ENCODE measurements at regions not wholly inside any gene's neighbourhood (a gene's known extent, or its start where the extent isn't known, plus 50 kb on each side); places are given as distances from the start of the nearest gene placed in this dataset.

DNA sequence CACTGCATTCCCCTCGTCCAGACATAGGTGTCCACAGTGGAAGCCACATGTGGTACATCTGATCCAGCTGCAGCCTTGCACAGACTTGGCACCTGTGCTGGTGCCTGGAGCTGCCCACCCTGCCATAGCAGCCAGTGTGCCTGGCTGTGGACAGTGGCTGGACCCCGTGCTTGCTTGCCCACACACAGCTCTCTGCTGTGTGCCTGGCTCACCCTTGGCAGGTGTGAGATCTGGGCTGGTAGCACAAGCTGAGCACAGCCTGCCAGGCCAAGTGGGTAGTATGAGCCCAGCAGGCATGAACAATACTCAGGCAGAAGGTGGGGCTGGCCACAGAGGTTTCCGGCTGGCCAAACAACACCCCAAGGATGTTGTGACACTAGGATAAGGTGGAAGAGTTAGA lies 614.4 kb downstream of the BCKDHB start:
- no peaks in the 10 kb centered on the region for H3K9me3 ChIP-seq (ENCODE audit: severe bottlenecking)
- DNase-seq (ENCODE audit: low spot score) (no peak), ATAC-seq (ENCODE audit: low read depth) (no peak)
- H3K36me3 ChIP-seq (ENCODE audit: low read depth) = no peaks in the 10 kb centered on the region
- no peak overlapping the region for H3K4me3 ChIP-seq (ENCODE audit: severe bottlenecking)
- no peak for TF ChIP-seq CTCF (IDR thresholded peaks at IDR 0.05; ENCODE audit: poor library complexity, severe bottlenecking)
- H3K27ac ChIP-seq (ENCODE audit: poor library complexity, severe bottlenecking) = no peak overlapping the region
- no peaks in the 10 kb centered on the region for H3K4me1 ChIP-seq (ENCODE audit: insufficient read depth, poor library complexity, severe bottlenecking)
- no peaks in the 10 kb centered on the region for H3K27me3 ChIP-seq (ENCODE audit: insufficient read depth, poor library complexity, severe bottlenecking)

DNA sequence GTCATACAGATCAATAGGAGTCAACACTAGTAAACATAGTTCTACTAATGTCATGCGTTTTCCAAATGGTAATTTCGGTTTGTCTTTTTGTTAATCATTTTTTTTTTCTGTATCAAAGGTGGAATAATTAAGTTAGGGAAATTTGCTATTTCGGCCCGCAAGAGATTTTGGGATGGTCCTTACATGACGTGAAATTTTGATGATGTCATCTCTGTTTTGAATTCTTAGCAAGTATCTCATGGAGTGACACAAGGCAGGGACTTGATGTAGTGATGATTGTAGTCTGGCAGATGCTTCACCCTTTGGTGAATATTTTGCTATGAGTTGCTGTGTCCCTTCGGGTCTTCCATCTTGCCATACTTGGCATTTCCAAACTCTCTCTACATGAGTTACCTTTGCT lies 608.0 kb downstream of the BCKDHB start:
- no peak for TF ChIP-seq CTCF (IDR thresholded peaks at IDR 0.05; ENCODE audit: poor library complexity, severe bottlenecking)

GRCh38 chr6:80698459-80698858 lies 592.0 kb downstream of the BCKDHB start:
- no peak for TF ChIP-seq CTCF (IDR thresholded peaks at IDR 0.05; ENCODE audit: poor library complexity, severe bottlenecking)
- Histone ChIP-seq H3K9me3 (ENCODE audit: severe bottlenecking) (no peaks in the 10 kb centered on the region), H3K27ac (ENCODE audit: poor library complexity, severe bottlenecking) (no peak overlapping the region), H3K4me1 (ENCODE audit: insufficient read depth, poor library complexity, severe bottlenecking) (no peaks in the 10 kb centered on the region), H3K4me3 (ENCODE audit: severe bottlenecking) (no peak overlapping the region), H3K36me3 (ENCODE audit: low read depth) (no peaks in the 10 kb centered on the region), H3K27me3 (ENCODE audit: insufficient read depth, poor library complexity, severe bottlenecking) (no peaks in the 10 kb centered on the region)
- DNase-seq (ENCODE audit: low spot score) (no peak), ATAC-seq (ENCODE audit: low read depth) (no peak)

More for the DNA sequence above, 608.0 kb downstream of the BCKDHB start:
- no peaks in the 10 kb centered on the region for H3K4me1 ChIP-seq (ENCODE audit: insufficient read depth, poor library complexity, severe bottlenecking)
- no peak for DNase-seq (ENCODE audit: low spot score)
- H3K9me3 ChIP-seq (ENCODE audit: severe bottlenecking) = no peaks in the 10 kb centered on the region
- no peak for ATAC-seq (ENCODE audit: low read depth)
- no peak overlapping the region for H3K27ac ChIP-seq (ENCODE audit: poor library complexity, severe bottlenecking)
- H3K27me3 ChIP-seq (ENCODE audit: insufficient read depth, poor library complexity, severe bottlenecking) = no peaks in the 10 kb centered on the region
- no peak overlapping the region for H3K4me3 ChIP-seq (ENCODE audit: severe bottlenecking)
- no peaks in the 10 kb centered on the region for H3K36me3 ChIP-seq (ENCODE audit: low read depth)

DNA sequence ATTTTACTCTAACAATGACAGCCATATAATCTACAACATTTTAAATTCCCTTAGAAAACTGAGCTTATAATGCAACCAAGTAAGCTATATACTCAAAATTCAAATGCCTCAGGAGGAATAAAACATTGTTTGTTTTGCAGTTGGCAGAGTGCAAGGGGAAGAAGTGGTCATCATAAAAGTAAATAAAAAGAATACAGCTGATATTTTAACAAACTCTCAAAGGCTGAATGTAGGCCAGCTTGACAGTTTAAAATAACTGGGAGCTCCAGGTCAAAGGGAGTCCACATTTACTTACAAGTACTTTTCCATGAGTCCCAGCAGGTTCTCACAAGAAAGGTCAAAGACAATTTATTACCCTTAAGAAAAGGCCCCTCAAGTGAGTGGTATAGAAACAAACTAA lies 589.8 kb downstream of the BCKDHB start:
- Histone ChIP-seq H3K27ac (ENCODE audit: poor library complexity, severe bottlenecking) (no peak overlapping the region), H3K36me3 (ENCODE audit: low read depth) (no peaks in the 10 kb centered on the region), H3K4me1 (ENCODE audit: insufficient read depth, poor library complexity, severe bottlenecking) (no peaks in the 10 kb centered on the region), H3K27me3 (ENCODE audit: insufficient read depth, poor library complexity, severe bottlenecking) (no peaks in the 10 kb centered on the region), H3K4me3 (ENCODE audit: severe bottlenecking) (no peak overlapping the region), H3K9me3 (ENCODE audit: severe bottlenecking) (no peaks in the 10 kb centered on the region)
- DNase-seq (ENCODE audit: low spot score) = no peak
- no peak for TF ChIP-seq CTCF (IDR thresholded peaks at IDR 0.05; ENCODE audit: poor library complexity, severe bottlenecking)
- no peak for ATAC-seq (ENCODE audit: low read depth)

DNA sequence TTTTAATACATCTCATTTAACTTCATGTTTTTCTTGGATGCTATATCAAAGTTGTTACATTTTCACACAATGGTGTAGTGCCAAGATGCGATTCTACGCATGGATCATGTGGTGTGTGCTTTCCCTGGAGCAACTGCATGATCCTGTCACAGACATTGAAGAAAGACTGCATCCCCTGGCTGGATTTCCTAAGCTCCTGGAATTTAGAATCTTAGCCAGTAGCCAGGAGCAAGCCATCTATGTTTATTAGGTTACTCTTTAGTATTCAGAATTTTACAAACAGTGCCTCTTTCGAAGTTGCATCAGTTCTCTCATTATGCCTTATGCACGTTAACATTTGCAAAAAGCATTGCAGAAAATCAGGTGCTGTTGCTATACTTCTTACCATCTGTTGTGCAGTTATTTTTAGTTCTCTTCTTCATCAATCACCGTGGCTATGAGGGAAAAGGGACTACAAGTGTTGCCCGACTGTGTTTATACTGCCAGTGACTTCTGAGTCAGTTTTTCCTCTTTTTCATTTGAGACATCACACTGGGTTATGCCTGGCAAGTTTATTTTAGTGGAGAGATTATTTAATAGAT lies 584.2 kb downstream of the BCKDHB start:
- Histone ChIP-seq H3K27ac (ENCODE audit: poor library complexity, severe bottlenecking) (no peak overlapping the region), H3K4me1 (ENCODE audit: insufficient read depth, poor library complexity, severe bottlenecking) (no peaks in the 10 kb centered on the region), H3K9me3 (ENCODE audit: severe bottlenecking) (no peaks in the 10 kb centered on the region), H3K36me3 (ENCODE audit: low read depth) (no peaks in the 10 kb centered on the region), H3K27me3 (ENCODE audit: insufficient read depth, poor library complexity, severe bottlenecking) (no peaks in the 10 kb centered on the region), H3K4me3 (ENCODE audit: severe bottlenecking) (no peak overlapping the region)
- ATAC-seq (ENCODE audit: low read depth) (no peak), DNase-seq (ENCODE audit: low spot score) (no peak)
- TF ChIP-seq CTCF (IDR thresholded peaks at IDR 0.05; ENCODE audit: poor library complexity, severe bottlenecking) = no peak
